IPS-NIHi7 (cell line): ENCODE measurements at regions not wholly inside any gene's neighbourhood (a gene's known extent, or its start where the extent isn't known, plus 50 kb on each side); places are given as distances from the start of the nearest gene placed in this dataset.

Experiments used
- DNase-seq: peaks from one replicate; pipeline ENCODE4 v3.0.0; 2012; ENCODE audit warnings: mixed read lengths; ENCODE audit errors: extremely low spot score

- peak; percentile 68 for DNase-seq
Observed at GRCh38 chr9:27749838-27750237, 176.6 kb upstream of the C9orf72 start.

DNA sequence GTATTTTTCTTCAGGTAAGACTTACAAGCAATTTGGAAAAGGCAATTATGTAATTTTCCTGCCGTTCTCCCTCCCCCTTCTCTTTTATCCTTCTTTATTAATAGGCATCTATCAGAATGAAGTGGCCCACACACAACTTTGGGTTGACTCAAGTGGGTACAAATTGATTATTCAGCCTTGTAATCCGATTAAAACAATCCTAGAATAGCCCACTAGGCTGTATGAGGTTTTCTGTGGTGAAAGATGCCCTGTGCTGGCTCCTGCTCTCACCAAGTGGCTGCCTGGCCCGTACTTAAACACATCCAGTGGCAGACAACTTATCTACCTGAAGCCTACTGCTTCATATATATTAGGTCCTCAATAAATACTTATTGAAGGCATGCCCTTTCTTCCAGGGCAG lies 177.3 kb upstream of the C9orf72 start:
- DNase-seq, result no peak

- DNase-seq, result no peak
Observed at GRCh38 chr9:27752069-27752468, 178.8 kb upstream of the C9orf72 start.

DNA sequence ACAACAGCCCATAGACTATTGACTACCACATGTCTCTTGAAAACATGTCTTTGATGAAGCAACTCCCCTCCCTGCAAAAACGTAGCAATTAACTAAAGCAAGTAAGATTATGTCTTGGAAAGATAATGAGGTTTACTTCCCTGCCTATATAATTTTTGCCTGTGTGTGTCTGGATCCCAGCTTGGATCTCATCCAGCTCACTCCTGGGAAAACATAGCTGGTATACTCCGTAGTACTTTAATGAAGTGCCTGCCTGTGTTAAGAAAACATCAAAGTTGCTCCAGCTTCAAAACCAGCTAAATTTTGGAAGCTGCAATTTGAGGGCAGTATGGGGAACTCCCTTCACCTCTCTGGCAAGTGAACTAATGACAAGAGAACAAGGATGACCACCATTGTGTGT lies 182.6 kb upstream of the C9orf72 start:
- DNase-seq, result no peak

DNA sequence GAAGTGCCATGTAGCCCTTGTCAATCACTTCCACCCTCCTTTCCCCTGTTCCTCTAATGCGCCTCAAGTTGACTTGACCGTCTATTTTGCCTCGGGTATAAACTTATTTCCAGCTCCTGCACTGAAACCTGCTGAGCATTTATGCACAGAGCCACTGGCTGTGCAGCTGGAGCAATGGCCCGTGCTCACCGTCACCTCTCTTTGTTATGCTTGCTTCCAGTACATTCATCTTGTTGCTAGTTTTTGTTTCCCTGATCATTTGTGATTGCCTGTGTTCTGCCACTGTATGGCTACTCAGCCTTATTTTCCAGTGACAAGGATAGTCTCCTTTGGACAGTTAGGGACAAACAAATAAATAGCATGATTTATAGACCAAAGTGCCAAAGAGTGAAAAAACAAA lies 183.1 kb upstream of the C9orf72 start:
- DNase-seq, result no peak

DNA sequence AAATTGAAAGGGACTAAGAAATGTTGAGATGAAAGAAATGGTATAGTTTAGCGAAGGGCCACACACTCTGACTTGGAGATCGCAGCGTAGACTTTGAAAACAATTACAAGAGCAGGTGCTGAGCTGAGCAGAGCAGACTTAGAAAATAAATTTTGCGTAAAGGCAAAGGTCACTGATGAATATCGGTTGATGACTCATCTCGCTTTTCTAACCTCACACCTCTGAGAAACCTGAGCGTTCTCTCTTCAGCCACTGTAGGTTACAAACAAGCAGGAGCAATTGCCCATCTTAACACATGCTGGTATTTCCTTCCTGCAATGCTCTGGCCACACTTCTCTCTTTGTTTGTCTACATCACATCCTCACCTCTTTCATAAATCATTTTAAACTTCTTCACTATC lies 190.6 kb upstream of the C9orf72 start:
- DNase-seq, result no peak

DNA sequence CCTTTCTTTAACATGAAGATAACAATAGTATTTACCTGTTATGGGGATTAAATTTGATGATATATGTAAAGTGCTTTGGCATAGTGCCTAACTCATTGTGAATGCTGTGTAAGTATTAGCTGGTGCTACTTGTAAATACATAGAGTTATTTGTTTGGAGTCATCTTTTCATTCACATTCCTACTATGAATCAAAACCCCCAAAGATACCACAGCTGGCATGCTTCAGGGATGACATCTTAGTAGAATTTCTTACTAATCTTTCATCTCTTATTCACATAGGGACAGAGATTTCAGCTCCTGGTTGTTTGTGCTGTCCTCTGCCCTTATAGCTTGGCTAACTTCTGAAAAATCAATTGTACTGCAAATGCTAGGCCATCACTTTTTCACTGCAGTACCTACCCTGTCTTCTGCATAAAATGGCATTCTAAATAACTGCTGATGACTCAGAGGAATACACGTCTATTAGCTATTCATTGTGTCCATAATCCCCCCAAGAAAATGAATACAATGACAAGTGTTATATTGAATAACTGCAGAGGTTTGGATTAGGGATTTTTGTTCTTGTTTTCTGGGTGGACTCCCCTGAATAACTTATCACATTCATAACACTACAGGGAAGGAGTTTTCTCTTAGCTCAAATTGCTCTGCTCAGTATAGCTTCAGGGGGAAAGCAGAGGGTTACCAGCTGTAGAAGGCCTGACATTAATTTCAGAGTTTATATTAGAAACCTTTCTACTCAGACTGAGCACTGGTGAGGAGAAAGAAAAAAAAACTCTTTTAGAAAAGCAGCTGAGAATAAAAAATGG lies 192.2 kb upstream of the C9orf72 start:
- DNase-seq, result no peak

DNA sequence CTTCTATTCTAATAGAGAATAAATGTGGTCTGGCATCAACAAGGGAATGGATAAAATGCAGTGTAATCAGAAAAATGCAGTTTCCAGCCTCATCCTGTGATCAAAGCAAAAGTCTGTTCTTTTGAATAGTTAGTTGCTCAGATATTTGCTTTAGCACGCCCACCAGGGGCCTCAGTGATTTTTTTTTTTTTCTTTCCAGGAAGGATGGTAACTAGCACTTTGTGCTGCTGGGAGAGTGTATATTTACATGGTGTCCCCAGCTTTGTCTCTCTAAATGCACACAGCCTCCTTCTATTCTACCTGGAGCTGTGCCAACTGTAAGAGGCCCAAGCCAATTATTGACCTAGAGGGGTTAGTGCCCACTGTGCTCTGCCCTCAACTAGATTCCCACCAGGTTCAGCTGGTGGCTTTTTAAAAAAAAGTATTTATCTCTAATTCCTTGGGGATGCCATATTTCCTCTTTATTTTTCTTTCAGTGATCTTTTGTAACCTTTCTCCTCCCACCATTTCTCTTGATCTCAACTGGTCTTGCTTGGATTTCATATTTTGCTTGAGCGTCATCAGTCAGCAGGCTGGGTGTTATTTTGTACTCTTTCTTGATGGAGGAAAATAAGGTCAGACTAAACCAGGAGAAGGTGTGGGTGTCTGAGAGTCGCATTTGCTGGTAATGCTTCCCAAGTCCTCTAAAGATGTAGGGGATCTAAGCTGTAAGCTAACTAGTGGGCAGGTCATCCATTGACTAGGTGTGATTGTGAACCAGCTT lies 193.0 kb upstream of the C9orf72 start:
- DNase-seq, result no peak

- no peak for DNase-seq
Observed at GRCh38 chr9:27768781-27769180, 195.5 kb upstream of the C9orf72 start.

DNA sequence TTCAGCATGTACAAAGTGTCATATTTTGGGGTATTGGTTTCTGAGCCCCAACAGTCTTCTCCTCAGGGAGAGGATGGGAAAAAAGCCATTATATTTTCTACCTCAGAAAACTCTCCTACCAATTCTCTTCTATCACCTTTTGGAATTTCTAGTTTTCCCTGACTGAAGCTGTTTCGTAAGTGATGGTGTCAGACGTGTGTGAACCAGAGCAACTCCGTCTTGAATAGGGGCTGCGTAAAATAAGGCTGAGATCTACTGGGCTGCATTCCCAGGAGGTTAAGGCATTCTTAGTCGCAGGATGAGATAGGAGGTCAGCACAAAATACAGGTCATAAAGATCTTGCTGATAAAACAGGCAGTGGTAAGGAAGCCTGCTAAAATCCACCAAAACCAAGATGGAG lies 197.3 kb upstream of the C9orf72 start:
- no peak for DNase-seq

- DNase-seq, result peak; percentile 63
Observed at GRCh38 chr9:27771803-27772545, 198.7 kb upstream of the C9orf72 start.

DNA sequence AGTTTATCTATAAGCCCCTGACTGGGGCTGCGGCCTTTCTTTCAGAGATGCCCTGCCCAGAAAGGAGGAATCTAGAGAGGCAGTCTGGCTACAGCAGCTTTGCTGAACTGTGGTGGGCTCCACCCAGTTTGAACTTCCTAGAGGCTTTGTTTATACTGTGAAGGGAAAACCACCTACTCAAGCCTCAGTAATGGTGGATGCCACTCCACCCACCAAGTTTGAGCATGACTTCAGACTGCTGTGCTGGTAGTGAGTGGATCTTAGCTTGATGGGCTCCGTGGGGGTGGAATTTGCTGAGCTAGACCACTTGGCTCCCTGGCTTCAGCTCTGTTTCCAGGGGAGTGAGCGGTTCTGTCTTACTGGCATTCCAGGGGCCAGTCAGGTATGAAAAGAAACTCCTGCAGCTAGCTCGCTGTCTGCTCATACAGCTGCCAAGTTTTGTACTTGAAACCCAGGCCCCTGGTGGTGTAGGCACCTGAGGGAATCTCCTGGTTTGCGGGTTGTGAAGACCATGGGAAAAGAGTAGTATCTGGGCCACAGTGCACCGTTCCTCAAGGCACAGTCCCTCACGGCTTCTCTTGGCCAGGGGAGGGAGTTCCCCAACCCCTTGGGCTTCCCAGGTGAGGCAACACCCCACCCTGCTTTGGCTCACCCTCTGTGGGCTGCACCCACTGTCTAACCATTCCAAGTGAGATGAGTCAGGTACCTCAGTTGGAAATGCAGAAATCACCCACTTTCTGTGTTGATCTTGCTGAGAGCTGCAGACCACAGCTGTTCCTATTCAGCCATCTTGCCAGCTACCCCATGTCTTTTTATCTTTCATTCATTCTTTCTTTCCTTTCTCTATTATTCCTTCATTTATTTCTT lies 211.8 kb upstream of the C9orf72 start:
- DNase-seq, result no peak

- no peak for DNase-seq
Observed at GRCh38 chr9:27785714-27786100, 212.4 kb upstream of the C9orf72 start.

- DNase-seq, result no peak
Observed at GRCh38 chr9:27787891-27788290, 214.6 kb upstream of the C9orf72 start.

- no peak for DNase-seq
Observed at GRCh38 chr9:27791311-27791710, 218.0 kb upstream of the C9orf72 start.

DNA sequence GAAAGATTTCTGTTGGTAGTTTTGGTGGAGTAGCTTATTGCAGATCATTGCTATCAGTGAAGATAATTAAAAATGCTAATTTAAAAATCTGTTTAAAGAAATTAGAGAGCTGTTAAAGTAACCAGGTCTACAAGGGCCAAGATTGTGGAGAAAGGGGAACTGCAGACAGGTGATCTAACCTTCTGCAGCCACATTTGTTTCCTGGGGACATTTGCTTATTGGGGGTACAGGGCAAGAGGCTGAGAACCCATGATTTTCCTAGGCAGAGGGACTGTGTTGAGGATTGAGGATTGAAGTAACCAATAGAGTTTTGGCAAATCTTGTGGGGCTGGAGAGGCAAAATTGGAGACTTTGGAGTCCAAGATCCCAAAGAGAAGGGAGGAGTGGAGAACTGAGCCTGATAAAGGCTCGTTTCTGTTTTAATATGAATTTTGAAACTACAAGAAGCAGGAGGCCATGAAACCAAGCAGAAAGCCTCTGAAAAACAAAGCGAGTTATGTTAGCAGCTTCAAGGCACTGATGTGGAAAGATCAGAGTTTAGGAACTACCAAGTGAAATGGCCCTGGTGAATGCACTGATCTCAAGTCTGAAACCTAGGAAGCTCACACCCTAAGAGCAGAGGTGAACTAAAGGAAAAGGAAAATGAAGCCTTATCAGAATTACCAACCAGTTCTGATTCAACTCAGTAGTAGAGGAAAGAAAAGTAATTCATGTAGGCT lies 219.8 kb upstream of the C9orf72 start:
- DNase-seq, result no peak

DNA sequence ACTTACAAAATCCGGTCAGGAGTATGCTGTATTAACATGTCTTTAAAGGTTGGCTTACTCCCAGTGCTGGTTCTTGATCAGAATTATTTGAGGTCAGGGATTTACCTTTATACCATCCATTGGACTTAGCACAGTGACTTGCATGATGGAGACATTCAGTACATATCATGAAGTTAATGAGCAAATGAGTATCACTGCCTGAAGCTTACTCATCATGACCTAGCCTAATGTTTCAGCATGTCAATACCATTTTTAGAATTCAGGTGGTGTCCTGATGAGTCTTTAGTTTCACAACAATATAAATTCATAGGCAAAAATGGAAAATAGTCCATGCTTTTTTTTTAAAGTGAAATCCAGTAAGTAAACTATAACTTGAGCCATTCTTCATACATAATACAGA lies 226.0 kb upstream of the C9orf72 start:
- DNase-seq, result no peak

DNA sequence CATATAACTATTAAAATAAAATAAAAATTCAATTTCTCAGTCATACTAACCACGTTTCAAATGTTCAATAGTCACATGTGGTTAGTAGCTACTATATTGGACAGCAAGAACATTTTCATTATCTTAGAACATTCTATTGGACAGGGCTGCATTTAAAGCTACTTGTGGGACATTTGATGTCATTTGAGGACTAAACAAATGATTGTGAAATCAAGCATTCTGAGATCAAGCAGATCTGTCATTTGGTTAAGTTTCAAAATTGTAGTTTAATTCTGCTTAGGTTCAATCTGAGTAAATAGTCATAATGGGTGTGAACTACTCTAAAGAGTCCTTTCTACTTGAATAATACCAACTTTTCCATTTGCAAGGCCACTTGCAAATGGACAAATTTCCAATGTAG lies 226.9 kb upstream of the C9orf72 start:
- DNase-seq, result no peak

- no peak for DNase-seq
Observed at GRCh38 chr9:27800692-27801370, 227.6 kb upstream of the C9orf72 start.

- no peak for DNase-seq
Observed at GRCh38 chr9:27801545-27801944, 228.3 kb upstream of the C9orf72 start.
